SK-N-SH (cell line): ENCODE measurements at regions not wholly inside any gene's neighbourhood (a gene's known extent, or its start where the extent isn't known, plus 50 kb on each side); places are given as distances from the start of the nearest gene placed in this dataset.

ENCODE experiments used
- CTCF ChIA-PET: fragments of 300-600, 350-600 bp; formaldehyde crosslinking; extraction: SDS; loops from one replicate; lab custom pipeline; 2021; lab: Yijun Ruan, JAX
- POLR2A ChIA-PET: fragments of 350-600 bp; sonication (Branson Sonifier 250); formaldehyde crosslinking; extraction: SDS; loops from one replicate; lab custom pipeline; 2020; ENCODE audit warnings: antibody characterized with exemption, inconsistent platforms; lab: Yijun Ruan, JAX
- DNase-seq: peaks from one replicate; pipeline ENCODE4 v3.0.0; 2012
- H2AFZ ChIP-seq: fragments of 200-600 bp; sonication (generic); 2 replicates; pipeline ENCODE4 v1.8.1; 2016; ENCODE audit warnings: antibody characterized with exemption, mild to moderate bottlenecking, low read depth
- H3F3A ChIP-seq: fragments of 200-600 bp; sonication (generic); replicated peaks from 2 replicates; pipeline ENCODE3; 2016; ENCODE audit warnings: antibody characterized with exemption, mild to moderate bottlenecking; ENCODE audit not compliant: insufficient read depth
- H3K27ac ChIP-seq, 2 experiments: fragments of 200-500 bp in 1 of 2; fragments of 200-600 bp in 1 of 2; sonication (Bioruptor generic) in 1 of 2; sonication (generic), shearing (Covaris generic) in 1 of 2; 2 replicates each; pipeline versions ENCODE4 v1.5.1 to v1.6.1; 2014 to 2016; ENCODE audit warnings: low read depth in 2 of 2, inconsistent platforms in 1 of 2, low read length in 1 of 2, mild to moderate bottlenecking in 1 of 2, mixed read lengths in 1 of 2
- H3K27me3 ChIP-seq: fragments of 200-600 bp; sonication (generic), shearing (Covaris generic); 2 replicates; pipeline ENCODE4 v1.6.1; 2016; ENCODE audit warnings: mixed run types; ENCODE audit not compliant: insufficient read depth
- H3K36me3 ChIP-seq, 2 experiments: fragments of 200-500 bp in 1 of 2; fragments of 200-600 bp in 1 of 2; sonication (Bioruptor generic) in 1 of 2; sonication (generic) in 1 of 2; replicated peaks in 1 of 2; 2 replicates each; pipeline versions ENCODE3 to v1.5.1; 2014 to 2016; ENCODE audit warnings: low read length in 1 of 2, mild to moderate bottlenecking in 1 of 2; ENCODE audit not compliant: insufficient read depth in 2 of 2, control insufficient read depth in 1 of 2
- H3K4me1 ChIP-seq, 2 experiments: fragments of 200-500 bp in 1 of 2; fragments of 200-600 bp in 1 of 2; sonication (Bioruptor generic) in 1 of 2; sonication (generic), shearing (Covaris generic) in 1 of 2; 2 replicates each; pipeline versions ENCODE4 v1.5.1 to v1.6.1; 2014 to 2016; ENCODE audit warnings: low read depth in 1 of 2, low read length in 1 of 2, mixed run types in 1 of 2; ENCODE audit not compliant: insufficient read depth in 2 of 2, control insufficient read depth in 1 of 2
- H3K4me2 ChIP-seq: fragments of 200-600 bp; sonication (generic), shearing (Covaris generic); 2 replicates; pipeline ENCODE4 v1.6.1; 2017; ENCODE audit warnings: mixed run types
- H3K4me3 ChIP-seq, 2 experiments: fragments of 200-500 bp in 1 of 2; fragments of 200-600 bp in 1 of 2; sonication (Bioruptor generic) in 1 of 2; sonication (generic), shearing (Covaris generic) in 1 of 2; 2 replicates each; pipeline versions ENCODE4 v1.5.1 to v1.8.1; 2014 to 2016; ENCODE audit warnings: low read depth in 2 of 2, inconsistent platforms in 1 of 2, low read length in 1 of 2, mild to moderate bottlenecking in 1 of 2, mixed read lengths in 1 of 2, moderate library complexity in 1 of 2
- H3K79me2 ChIP-seq: fragments of 200-600 bp; sonication (generic); 2 replicates; pipeline ENCODE4 v1.8.1; 2017; ENCODE audit warnings: mild to moderate bottlenecking; ENCODE audit not compliant: insufficient read depth
- H3K9ac ChIP-seq: fragments of 200-600 bp; sonication (generic); 2 replicates; pipeline ENCODE4 v1.6.1; 2017; ENCODE audit warnings: mixed run types
- H3K9me2 ChIP-seq: fragments of 200-600 bp; sonication (generic); 2 replicates; pipeline ENCODE4 v1.6.1; 2017; ENCODE audit warnings: mixed run types
- H3K9me3 ChIP-seq: fragments of 200-600 bp; sonication (generic); 2 replicates; pipeline ENCODE4 v1.6.1; 2017; ENCODE audit warnings: mixed run types, mild to moderate bottlenecking, moderate library complexity
- H4K20me1 ChIP-seq: fragments of 200-600 bp; sonication (generic); 2 replicates; pipeline ENCODE4 v1.6.1; 2017; ENCODE audit warnings: mild to moderate bottlenecking, mixed run types; ENCODE audit not compliant: insufficient read depth
- CHD2 ChIP-seq: fragments of 150-350 bp; IDR thresholded peaks from 2 replicates; pipeline ENCODE4 v1.6.1; 2018; ENCODE audit warnings: low read length; ENCODE audit not compliant: partially characterized antibody
- FOXJ3 ChIP-seq: sonication (generic); formaldehyde crosslinking; IDR thresholded peaks from 2 replicates; pipeline ENCODE4 v1.5.1; 2020; ENCODE audit warnings: mild to moderate bottlenecking, missing genetic modification reagents
- GABPA ChIP-seq: IDR thresholded peaks from 2 replicates; pipeline ENCODE4 v1.4.0; 2012; ENCODE audit warnings: low read depth, mild to moderate bottlenecking
- JUND ChIP-seq: IDR thresholded peaks from 2 replicates; pipeline ENCODE4 v1.4.0; 2012
- POLR2AphosphoS5 ChIP-seq: IDR thresholded peaks from 2 replicates; pipeline ENCODE4 v1.6.1; 2012; ENCODE audit warnings: low read depth, low read length
- REST ChIP-seq: IDR thresholded peaks from 2 replicates; pipeline ENCODE4 v1.6.1; 2012; ENCODE audit warnings: mild to moderate bottlenecking, low read depth, low read length, moderate library complexity
- RXRA ChIP-seq: IDR thresholded peaks from 2 replicates; pipeline ENCODE4 v1.4.0; 2012; ENCODE audit warnings: low read depth, mild to moderate bottlenecking, borderline replicate concordance
- TCF12 ChIP-seq: IDR thresholded peaks from 2 replicates; pipeline ENCODE4 v1.4.0; 2012
- YY1 ChIP-seq: IDR thresholded peaks from 2 replicates; pipeline ENCODE4 v1.4.0; 2012; ENCODE audit warnings: low read depth, mild to moderate bottlenecking
- WGBS: methylation state at CpG from one replicate; pipeline ENCODE4 v1.1.6; 2017; ENCODE audit warnings: low lambda C conversion rate; 5-methylcytosine and 5-hydroxymethylcytosine counted together
- TF ChIP-seq, protein P1 (sequence below): fragments of 150-350 bp; IDR thresholded peaks from 2 replicates; pipeline ENCODE4 v1.6.1; 2016; ENCODE audit warnings: mild to moderate bottlenecking, low read depth, low read length
- TF ChIP-seq, protein P2 (sequence below): IDR thresholded peaks from 2 replicates; pipeline ENCODE4 v1.4.0; 2012; ENCODE audit warnings: low read depth

GRCh38 chr5:124872615-124873014 is 126.2 kb upstream of the ZNF608 start:
- Histone ChIP-seq H3K4me1 (no peaks in the 10 kb centered on the region; a peak in 2 of 4 replicates), H3K36me3 (no peaks in the 10 kb centered on the region), H3K9me3 (no peaks in the 10 kb centered on the region), H3K4me2 (no peak overlapping the region), H3K27me3 (no peaks in the 10 kb centered on the region), H3K27ac (no peak overlapping the region), H3K4me3 (no peak overlapping the region), H3K9ac (no peak overlapping the region), H2AFZ (no peak overlapping the region), H3K9me2 (no peaks in the 10 kb centered on the region), H3F3A (peaks cover 3% of the 10 kb centered on the region), H3K79me2 (no peaks in the 10 kb centered on the region), H4K20me1 (no peaks in the 10 kb centered on the region)
- 31% methylated on average over 2 of the region's 2 CpGs for WGBS
- no peak for DNase-seq
- TF ChIP-seq TCF12 (peak; percentile 39; the same call in 1 of the 2 replicates), YY1 (no peak)
- POLR2A ChIA-PET: no interaction called here
- CTCF ChIA-PET: interaction anchor here (0.9 to 1.4 kb wide), 3 partner anchors 11 to 124 kb away, joined by 3 read pairs; no protein-coding TSS in a partner anchor

DNA sequence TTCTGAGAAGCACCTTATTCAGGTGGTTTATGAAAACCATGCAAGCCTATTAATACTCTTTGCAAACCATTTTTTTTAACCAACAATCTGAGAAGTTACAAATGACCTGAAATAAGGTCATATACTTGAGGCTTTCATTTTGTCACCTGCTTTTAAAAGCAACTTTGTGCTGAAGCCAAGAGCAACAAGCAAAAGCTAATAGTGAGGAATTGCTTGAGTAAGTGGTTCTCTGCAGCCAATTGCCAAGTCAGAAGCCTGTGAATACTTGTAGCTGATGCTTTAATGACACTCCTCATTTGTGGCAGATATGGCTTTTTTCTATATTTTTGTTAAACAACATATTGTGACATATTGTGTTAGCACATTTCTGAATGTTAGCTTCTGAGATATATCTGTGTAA is 126.7 kb upstream of the ZNF608 start:
- no peaks in the 10 kb centered on the region for H3K9me3 ChIP-seq
- peaks cover 3% of the 10 kb centered on the region for H3F3A ChIP-seq
- ChIA-PET POLR2A (no interaction called here), CTCF (interaction anchor here (0.9 to 1.4 kb wide), 3 partner anchors 10 to 125 kb away, joined by 3 read pairs; no protein-coding TSS in a partner anchor)
- TF ChIP-seq POLR2AphosphoS5 (no peak), RXRA (no peak), CHD2 (no peak), TCF12 (no peak), REST (no peak), GABPA (no peak), FOXJ3 (CRISPR knock-in tag) (no peak), JUND (no peak)
- TF ChIP-seq, protein P1, sequence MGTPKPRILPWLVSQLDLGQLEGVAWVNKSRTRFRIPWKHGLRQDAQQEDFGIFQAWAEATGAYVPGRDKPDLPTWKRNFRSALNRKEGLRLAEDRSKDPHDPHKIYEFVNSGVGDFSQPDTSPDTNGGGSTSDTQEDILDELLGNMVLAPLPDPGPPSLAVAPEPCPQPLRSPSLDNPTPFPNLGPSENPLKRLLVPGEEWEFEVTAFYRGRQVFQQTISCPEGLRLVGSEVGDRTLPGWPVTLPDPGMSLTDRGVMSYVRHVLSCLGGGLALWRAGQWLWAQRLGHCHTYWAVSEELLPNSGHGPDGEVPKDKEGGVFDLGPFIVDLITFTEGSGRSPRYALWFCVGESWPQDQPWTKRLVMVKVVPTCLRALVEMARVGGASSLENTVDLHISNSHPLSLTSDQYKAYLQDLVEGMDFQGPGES: no peak
- TF ChIP-seq, protein P2, sequence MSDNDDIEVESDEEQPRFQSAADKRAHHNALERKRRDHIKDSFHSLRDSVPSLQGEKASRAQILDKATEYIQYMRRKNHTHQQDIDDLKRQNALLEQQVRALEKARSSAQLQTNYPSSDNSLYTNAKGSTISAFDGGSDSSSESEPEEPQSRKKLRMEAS: no peak
- H3K9me2 ChIP-seq: no peaks in the 10 kb centered on the region
- no peaks in the 10 kb centered on the region; a peak in 2 of 4 replicates for H3K4me1 ChIP-seq
- H3K79me2 ChIP-seq: no peaks in the 10 kb centered on the region
- H3K9ac ChIP-seq: no peak overlapping the region
- no peak overlapping the region for H2AFZ ChIP-seq
- no peaks in the 10 kb centered on the region for H3K36me3 ChIP-seq
- H3K4me3 ChIP-seq: no peak overlapping the region
- no peaks in the 10 kb centered on the region for H4K20me1 ChIP-seq
- DNase-seq: no peak
- no peak overlapping the region for H3K27ac ChIP-seq
- no peaks in the 10 kb centered on the region for H3K27me3 ChIP-seq
- no peak overlapping the region for H3K4me2 ChIP-seq
